GM10248 (cell line): ENCODE measurements at regions not wholly inside any gene's neighbourhood (a gene's known extent, or its start where the extent isn't known, plus 50 kb on each side); places are given as distances from the start of the nearest gene placed in this dataset.

Experiments used
- CTCF ChIA-PET: fragments of 300-600 bp; sonication (Branson Sonifier 250); formaldehyde crosslinking; extraction: SDS; loops from one replicate; lab custom pipeline; 2021; ENCODE audit warnings: antibody characterized with exemption; lab: Yijun Ruan, JAX
- POLR2A ChIA-PET: fragments of 350-650 bp; sonication (Branson Sonifier 250); formaldehyde crosslinking; extraction: SDS; loops from one replicate; lab custom pipeline; 2020; ENCODE audit warnings: antibody characterized with exemption; lab: Yijun Ruan, JAX
- DNase-seq: peaks from one replicate; pipeline ENCODE4 v3.0.0; 2012; ENCODE audit errors: extremely low spot score
- TF ChIP-seq, protein P1 (sequence below): IDR thresholded peaks from 2 replicates; pipeline ENCODE4 v1.5.1; 2012; ENCODE audit warnings: mild to moderate bottlenecking, low read depth; ENCODE audit errors: extremely low read depth, missing control alignments, control extremely low read depth

DNA sequence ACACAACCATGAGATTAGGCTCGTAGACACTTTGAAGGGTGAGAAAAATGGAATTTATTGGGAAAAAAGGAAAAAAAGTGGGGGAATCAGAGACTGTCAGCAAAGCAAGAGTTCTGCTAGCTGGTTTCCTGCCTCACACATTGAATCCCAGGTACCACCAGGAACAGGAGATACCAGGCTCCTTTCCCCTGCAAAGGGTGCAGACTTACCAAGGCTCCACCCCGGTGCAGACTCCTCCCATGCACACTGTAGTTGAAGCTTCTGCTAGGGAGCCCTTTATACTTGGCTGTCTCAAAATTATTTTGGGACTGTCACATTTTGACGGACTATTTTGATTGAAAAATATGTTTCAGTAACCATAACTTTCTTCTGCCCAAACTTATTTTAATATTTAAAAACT lies 819.9 kb upstream of the GBE1 start:
- ChIA-PET CTCF (no interaction called here), POLR2A (no interaction called here)
- no peak for DNase-seq
- TF ChIP-seq, protein P1, sequence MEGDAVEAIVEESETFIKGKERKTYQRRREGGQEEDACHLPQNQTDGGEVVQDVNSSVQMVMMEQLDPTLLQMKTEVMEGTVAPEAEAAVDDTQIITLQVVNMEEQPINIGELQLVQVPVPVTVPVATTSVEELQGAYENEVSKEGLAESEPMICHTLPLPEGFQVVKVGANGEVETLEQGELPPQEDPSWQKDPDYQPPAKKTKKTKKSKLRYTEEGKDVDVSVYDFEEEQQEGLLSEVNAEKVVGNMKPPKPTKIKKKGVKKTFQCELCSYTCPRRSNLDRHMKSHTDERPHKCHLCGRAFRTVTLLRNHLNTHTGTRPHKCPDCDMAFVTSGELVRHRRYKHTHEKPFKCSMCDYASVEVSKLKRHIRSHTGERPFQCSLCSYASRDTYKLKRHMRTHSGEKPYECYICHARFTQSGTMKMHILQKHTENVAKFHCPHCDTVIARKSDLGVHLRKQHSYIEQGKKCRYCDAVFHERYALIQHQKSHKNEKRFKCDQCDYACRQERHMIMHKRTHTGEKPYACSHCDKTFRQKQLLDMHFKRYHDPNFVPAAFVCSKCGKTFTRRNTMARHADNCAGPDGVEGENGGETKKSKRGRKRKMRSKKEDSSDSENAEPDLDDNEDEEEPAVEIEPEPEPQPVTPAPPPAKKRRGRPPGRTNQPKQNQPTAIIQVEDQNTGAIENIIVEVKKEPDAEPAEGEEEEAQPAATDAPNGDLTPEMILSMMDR: no peak

DNA sequence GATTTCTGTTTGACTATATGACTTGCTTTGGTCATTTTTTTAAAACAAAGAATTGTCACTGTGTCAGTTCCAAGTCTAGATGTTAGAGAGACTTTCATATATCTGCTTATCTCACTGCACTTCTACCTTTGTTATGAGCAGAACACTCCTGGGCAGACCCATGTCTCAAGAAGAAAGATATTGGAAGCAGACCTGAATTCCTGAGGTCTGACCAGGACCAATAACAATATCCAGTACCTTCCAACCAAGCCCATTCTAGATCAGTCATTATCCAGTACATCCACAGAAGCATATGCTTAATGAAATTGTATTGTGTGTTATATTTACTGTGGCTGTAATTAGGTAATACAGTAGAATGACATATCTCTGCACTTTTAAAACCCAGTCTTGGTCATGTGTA lies 811.3 kb upstream of the GBE1 start:
- ChIA-PET POLR2A (no interaction called here), CTCF (no interaction called here)
- TF ChIP-seq, protein P1: no peak
- DNase-seq: no peak

DNA sequence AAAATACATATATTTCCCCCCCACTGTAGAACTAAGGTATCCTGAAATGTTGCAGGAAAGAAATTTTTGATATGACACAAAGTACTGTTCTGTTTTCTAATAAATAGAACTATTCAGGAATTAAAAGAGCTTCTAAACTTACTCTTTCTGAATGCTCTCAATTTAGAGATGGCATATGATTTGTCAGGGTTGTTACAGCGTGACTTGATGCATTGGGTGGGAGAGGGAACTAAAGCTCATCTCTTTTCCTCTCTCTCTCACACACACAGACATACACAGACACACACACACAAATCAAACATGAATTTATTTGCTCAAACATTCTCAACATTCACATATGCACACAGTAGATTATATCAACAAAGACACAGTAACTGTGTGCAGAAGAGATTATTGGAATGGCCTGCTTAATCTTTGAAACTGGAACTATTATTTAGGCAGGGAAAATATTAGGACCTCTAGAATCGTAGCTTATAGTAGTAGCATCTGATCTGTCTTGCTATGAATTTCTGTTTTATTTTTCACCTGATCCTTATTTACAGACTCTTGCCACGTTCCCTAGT lies 807.4 kb upstream of the GBE1 start:
- DNase-seq: no peak
- TF ChIP-seq, protein P1: no peak
- ChIA-PET CTCF (no interaction called here), POLR2A (no interaction called here)

DNA sequence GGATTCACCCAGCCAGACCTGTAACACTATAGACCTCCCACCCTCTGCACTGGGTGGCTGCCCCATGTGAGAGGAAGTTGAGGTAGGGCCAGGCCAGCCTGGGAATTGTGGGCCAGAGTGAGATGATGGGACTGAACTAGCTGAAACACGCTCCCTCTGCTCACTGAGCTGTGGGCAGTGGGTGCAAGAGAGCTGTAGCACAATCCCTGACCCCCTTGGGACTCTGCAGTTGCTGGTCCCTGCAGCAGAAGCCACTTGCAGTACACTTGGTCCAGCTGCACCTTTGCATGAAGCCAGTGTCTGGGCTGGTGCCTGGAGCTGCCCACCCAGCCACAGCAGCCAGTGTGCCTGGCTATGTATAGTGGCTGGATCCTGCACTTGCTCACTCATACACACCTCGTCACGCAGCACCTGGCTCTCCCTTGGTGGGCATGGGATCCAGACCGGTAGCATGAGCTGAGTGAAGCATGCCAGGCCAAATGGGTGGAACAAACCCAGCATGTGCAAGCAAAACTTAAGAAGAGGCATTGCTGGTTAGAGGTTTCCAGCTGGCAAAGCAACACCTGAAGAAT lies 805.7 kb upstream of the GBE1 start:
- TF ChIP-seq, protein P1: no peak
- CTCF ChIA-PET: interaction anchor here (1.2 kb wide), 1 partner anchor 10 kb away, joined by 4 read pairs; no protein-coding TSS in a partner anchor
- POLR2A ChIA-PET: no interaction called here
- DNase-seq: no peak

DNA sequence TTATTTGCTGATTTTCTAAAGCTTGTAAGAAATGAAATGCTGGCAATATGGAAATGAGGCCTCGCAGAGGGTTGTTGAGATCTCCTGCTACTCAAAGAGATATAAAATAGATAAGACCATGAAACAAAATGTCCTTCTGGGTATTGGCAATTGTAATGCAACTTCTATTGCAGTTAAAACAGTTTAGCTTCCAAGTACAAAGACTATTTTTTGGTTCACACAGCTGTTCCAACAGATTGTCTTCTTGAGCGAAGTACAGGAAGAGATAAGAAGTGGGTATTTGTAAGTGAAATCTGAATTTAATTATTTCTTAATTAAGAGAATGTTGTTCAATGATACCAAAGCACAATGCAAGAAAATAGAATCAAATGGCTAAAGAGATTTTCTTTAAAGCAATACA lies 801.5 kb upstream of the GBE1 start:
- TF ChIP-seq, protein P1: no peak
- POLR2A ChIA-PET: no interaction called here
- no peak for DNase-seq
- CTCF ChIA-PET: interaction anchor here (2.2 kb wide), 1 partner anchor 9 kb away, joined by 4 read pairs; no protein-coding TSS in a partner anchor

DNA sequence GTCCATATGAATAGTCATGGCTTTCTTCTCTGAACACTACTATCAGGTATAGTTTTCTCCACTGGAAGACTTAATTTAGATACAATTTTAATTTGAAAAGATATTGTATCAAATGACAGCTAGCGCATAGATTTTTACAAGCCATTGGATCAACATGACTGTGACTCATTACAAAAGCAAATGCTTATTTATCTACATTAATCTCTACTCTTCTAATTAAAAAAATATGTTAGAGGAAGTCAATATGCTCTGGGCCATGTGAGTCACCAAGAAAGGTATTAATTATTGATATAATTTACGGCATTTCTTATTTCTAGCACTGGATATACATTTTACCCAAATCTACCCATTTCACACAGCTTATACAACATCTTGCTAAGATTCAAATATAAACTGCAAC lies 800.3 kb upstream of the GBE1 start:
- DNase-seq: no peak
- TF ChIP-seq, protein P1: no peak
- ChIA-PET POLR2A (no interaction called here), CTCF (interaction anchor here (2.2 kb wide), 1 partner anchor 8 kb away, joined by 4 read pairs; no protein-coding TSS in a partner anchor)
